IMR-90 (cell line): ENCODE measurements at regions not wholly inside any gene's neighbourhood (a gene's known extent, or its start where the extent isn't known, plus 50 kb on each side); places are given as distances from the start of the nearest gene placed in this dataset.

Experiments
- ATAC-seq: fragments of 200-7000 bp; cut with Tn5 transposase; 2 replicates; pipeline ENCODE4 v1.9.1; 2020; ENCODE audit warnings: low read depth, mild to moderate bottlenecking, moderate library complexity
- BruUV-seq: library from RNA; stranded (reverse); fragments of 400-500 nt; replicated peaks from 2 replicates; lab custom pipeline; 2021; lab: Mats Ljungman, UMichigan
- CTCF ChIA-PET: fragments of 300-600 bp; formaldehyde crosslinking; extraction: SDS; loops from one replicate; lab custom pipeline; 2021; ENCODE audit warnings: antibody characterized with exemption; lab: Yijun Ruan, JAX
- POLR2A ChIA-PET: fragments of 300-600 bp; sonication (Branson Sonifier 250); formaldehyde crosslinking; loops from one replicate; lab custom pipeline; 2022; ENCODE audit warnings: antibody characterized with exemption; ENCODE audit not compliant: unreplicated experiment; lab: Charles Lee
- DNase-seq: peaks from one replicate; pipeline ENCODE4 v3.0.0; 2013
- H2AFZ ChIP-seq: replicated peaks from 2 replicates; pipeline ENCODE3; 2013; ENCODE audit warnings: low read length, mild to moderate bottlenecking; ENCODE audit not compliant: poor library complexity
- H2AK5ac ChIP-seq: 2 replicates; pipeline ENCODE4 v1.6.1; 2013; ENCODE audit warnings: low read depth, low read length, inconsistent platforms
- H2AK9ac ChIP-seq: replicated peaks from 2 replicates; pipeline ENCODE3; 2013; ENCODE audit warnings: mild to moderate bottlenecking, low read depth, low read length, moderate library complexity; ENCODE audit not compliant: poor library complexity
- H2BK120ac ChIP-seq: 2 replicates; pipeline ENCODE4 v1.6.1; 2013; ENCODE audit warnings: low read depth, low read length, inconsistent platforms
- H2BK15ac ChIP-seq: 3 replicates; pipeline ENCODE4 v1.6.1; 2013; ENCODE audit warnings: low read depth, low read length, inconsistent platforms
- H2BK20ac ChIP-seq: 2 replicates; pipeline ENCODE4 v1.6.1; 2013; ENCODE audit warnings: low read depth, mild to moderate bottlenecking, inconsistent platforms, low read length, moderate library complexity
- H2BK5ac ChIP-seq: 2 replicates; pipeline ENCODE4 v1.6.1; 2013; ENCODE audit warnings: mild to moderate bottlenecking, low read depth, low read length, inconsistent platforms; ENCODE audit not compliant: poor library complexity, severe bottlenecking
- H3K14ac ChIP-seq: replicated peaks from 2 replicates; pipeline ENCODE4 v1.6.1; 2013; ENCODE audit warnings: low read depth, low read length, inconsistent platforms
- H3K18ac ChIP-seq: 2 replicates; pipeline ENCODE4 v1.6.1; 2013; ENCODE audit warnings: low read depth, low read length, control low read depth
- H3K23ac ChIP-seq: 2 replicates; pipeline ENCODE4 v1.6.1; 2013; ENCODE audit warnings: low read depth, low read length, inconsistent platforms
- H3K27ac ChIP-seq: 2 replicates; pipeline ENCODE4 v1.5.1; 2013; ENCODE audit warnings: mild to moderate bottlenecking, control low read depth, low read length; ENCODE audit not compliant: insufficient read depth
- H3K27me3 ChIP-seq: 2 replicates; pipeline ENCODE4 v1.6.1; 2013; ENCODE audit warnings: low read length; ENCODE audit not compliant: control insufficient read depth, insufficient read depth
- H3K36me3 ChIP-seq: 2 replicates; pipeline ENCODE4 v1.6.1; 2013; ENCODE audit warnings: low read length, mixed read lengths; ENCODE audit not compliant: control insufficient read depth, insufficient read depth
- H3K4ac ChIP-seq: 2 replicates; pipeline ENCODE4 v1.6.1; 2013; ENCODE audit warnings: low read depth, low read length, inconsistent platforms
- H3K4me1 ChIP-seq: 2 replicates; pipeline ENCODE4 v1.6.1; 2013; ENCODE audit warnings: low read length, mixed read lengths; ENCODE audit not compliant: control insufficient read depth, insufficient read depth
- H3K4me2 ChIP-seq: 2 replicates; pipeline ENCODE4 v1.6.1; 2013; ENCODE audit warnings: low read depth, mild to moderate bottlenecking, control low read depth, low read length, moderate library complexity
- H3K4me3 ChIP-seq: 2 replicates; pipeline ENCODE4 v1.5.1; 2013; ENCODE audit warnings: low read depth, mild to moderate bottlenecking, control low read depth, low read length, moderate library complexity; ENCODE audit not compliant: insufficient read depth
- H3K56ac ChIP-seq: 2 replicates; pipeline ENCODE4 v1.6.1; 2013; ENCODE audit warnings: low read length, inconsistent platforms; ENCODE audit not compliant: insufficient read depth; ENCODE audit errors: extremely low read depth
- H3K79me1 ChIP-seq, 2 experiments: 2 replicates each; pipeline ENCODE4 v1.6.1; 2013; ENCODE audit warnings: low read length in 2 of 2, inconsistent platforms in 1 of 2, low read depth in 1 of 2
- H3K9ac ChIP-seq: 2 replicates; pipeline ENCODE4 v1.6.1; 2013; ENCODE audit warnings: low read depth, low read length, control low read depth
- H3K9me1 ChIP-seq: 2 replicates; pipeline ENCODE4 v1.6.1; 2013; ENCODE audit warnings: low read length, inconsistent platforms; ENCODE audit not compliant: insufficient read depth
- H3K9me3 ChIP-seq: 2 replicates; pipeline ENCODE4 v1.6.1; 2013; ENCODE audit warnings: low read length; ENCODE audit not compliant: control insufficient read depth, insufficient read depth
- H4K20me1 ChIP-seq: 2 replicates; pipeline ENCODE4 v1.6.1; 2013; ENCODE audit warnings: low read length, inconsistent platforms; ENCODE audit not compliant: insufficient read depth
- H4K5ac ChIP-seq: 2 replicates; pipeline ENCODE4 v1.6.1; 2013; ENCODE audit warnings: mild to moderate bottlenecking, low read depth, low read length, control low read depth
- H4K8ac ChIP-seq, 2 experiments: 2 replicates each; pipeline ENCODE4 v1.6.1; 2013; ENCODE audit warnings: low read depth in 2 of 2, low read length in 2 of 2, control low read depth in 1 of 2, inconsistent platforms in 1 of 2
- H4K91ac ChIP-seq: 2 replicates; pipeline ENCODE4 v1.6.1; 2013; ENCODE audit warnings: low read depth, low read length, inconsistent platforms; ENCODE audit not compliant: insufficient read depth
- CEBPB ChIP-seq: IDR thresholded peaks from 2 replicates; pipeline ENCODE4 v1.6.1; 2012; ENCODE audit warnings: low read depth, low read length, improper control_type of control experiment
- CHD1 ChIP-seq: IDR thresholded peaks from 2 replicates; pipeline ENCODE4 v1.6.1; 2012; ENCODE audit warnings: low read depth, low read length, improper control_type of control experiment
- CTCF ChIP-seq: conservative IDR thresholded peaks from 2 replicates; pipeline ENCODE4 v1.5.1; 2012; ENCODE audit warnings: mild to moderate bottlenecking, low read depth, low read length, improper control_type of control experiment
- SMC3 ChIP-seq: fragments of 150-350 bp; IDR thresholded peaks from 2 replicates; pipeline ENCODE4 v1.6.1; 2016; ENCODE audit warnings: low read depth, mild to moderate bottlenecking, antibody characterized with exemption, low read length, moderate library complexity
- whole genome bisulfite sequencing, 2 experiments: methylation state at CpG; one replicate each; pipeline versions ENCODE4 v1.1.5 to v1.1.7; 2013; ENCODE audit warnings: missing lambda C conversion rate in 2 of 2; ENCODE audit not compliant: insufficient read length in 1 of 2; ENCODE audit errors: extremely low coverage in 2 of 2; 5-methylcytosine and 5-hydroxymethylcytosine counted together
- dilution Hi-C: fragments of 300-500 bp; cut with HindIII; formaldehyde crosslinking; loops from one replicate; pipeline ENCODE4 v1.14.3; 2018; ENCODE audit warnings: low sequenced_read_pairs; ENCODE audit not compliant: unreplicated experiment
- in situ Hi-C: fragments of 300-500 bp; cut with MboI; formaldehyde crosslinking; loops from 3 replicates; pipeline ENCODE4 v1.14.3; 2019; ENCODE audit warnings: low sequenced_read_pairs, inconsistent platforms, mixed read lengths
- intact Hi-C: fragments of 100-400 bp; cut with micrococcal nuclease; formaldehyde crosslinking; loops from 2 replicates; pipeline ENCODE4 v1.10.0; 2022

- Histone ChIP-seq H3K27ac (no peak overlapping the region), H2BK120ac (no peak overlapping the region), H2AK9ac (no peak overlapping the region), H2BK5ac (no peak overlapping the region), H2AK5ac (no peak overlapping the region), H3K56ac (no peak overlapping the region), H3K79me1 (no peaks in the 10 kb centered on the region), H3K14ac (no peak overlapping the region), H3K36me3 (no peaks in the 10 kb centered on the region), H4K91ac (no peak overlapping the region), H3K4ac (no peak overlapping the region), H3K27me3 (peaks cover 28% of the 10 kb centered on the region), H3K4me2 (no peak overlapping the region), H2BK20ac (no peak overlapping the region), H4K5ac (no peak overlapping the region), H3K9ac (no peak overlapping the region), H3K4me1 (no peaks in the 10 kb centered on the region), H3K18ac (no peak overlapping the region), H2AFZ (no peak overlapping the region), H3K23ac (no peak overlapping the region), H3K9me3 (peaks cover 9% of the 10 kb centered on the region), H4K8ac (no peak overlapping the region), H4K20me1 (no peaks in the 10 kb centered on the region), H2BK15ac (no peak overlapping the region), H3K4me3 (no peak overlapping the region), H3K9me1 (no peaks in the 10 kb centered on the region)
- ChIA-PET CTCF (no interaction called here), POLR2A (no interaction called here)
- ATAC-seq (no peak), DNase-seq (no peak)
- intact Hi-C loops (no loop called here), dilution Hi-C loops (no loop called here), in situ Hi-C loops (no loop called here)
- no CpG with 5 or more reads among the region's 4 CpGs for WGBS, 2 experiments
- TF ChIP-seq SMC3 (no peak), CHD1 (no peak), CTCF (no peak), CEBPB (no peak)
- no TSS peak for BruUV-seq
Measured at GRCh38 chr1:10951961-10952360, 60.5 kb upstream of the TARDBP start.
